ENCODE measurements at regions not wholly inside any gene's neighbourhood (a gene's known extent, or its start where the extent isn't known, plus 50 kb on each side); places are given as distances from the start of the nearest gene placed in this dataset.
"Not testable (repeated sequence)": the region's sequence is repeated elsewhere in the genome, so short reads cannot be mapped to it uniquely, and the experiment has no call there.

- no peaks in the 10 kb centered on the region for H3K4me1 Mint-ChIP-seq
- no peaks in the 10 kb centered on the region for H3K36me3 ChIP-seq (ENCODE audit: control insufficient read depth, insufficient read depth, low read length)
- H3K27me3 Mint-ChIP-seq = no peaks in the 10 kb centered on the region
- ATAC-seq (ENCODE audit: low read depth in 2 of 2) (no peak), DNase-seq (no peak)
- H3K27ac ChIP-seq (ENCODE audit: insufficient read depth, low read length, poor library complexity, severe bottlenecking) = no peak overlapping the region
- no peaks in the 10 kb centered on the region for H3K4me1 ChIP-seq (ENCODE audit: control insufficient read depth, insufficient read depth, low read length, poor library complexity, severe bottlenecking)
- H3K4me3 ChIP-seq (ENCODE audit: low read depth, low read length) = no peak overlapping the region
- no peaks in the 10 kb centered on the region for H3K36me3 Mint-ChIP-seq
- H3K27ac Mint-ChIP-seq = no peak overlapping the region
- H3K9me3 ChIP-seq (ENCODE audit: control insufficient read depth in 2 of 2, low read length in 2 of 2) = no peaks in the 10 kb centered on the region
- H3K27me3 ChIP-seq (ENCODE audit: control insufficient read depth, insufficient read depth, low read length) = no peaks in the 10 kb centered on the region
- H3K9me3 Mint-ChIP-seq = peaks cover 0 to 5% (median 0%) of the 10 kb centered on the region in 7 donors
- no peak overlapping the region for H3K4me3 Mint-ChIP-seq
These were observed 345.7 kb upstream of the PCSK5 start for GRCh38 chr9:75544815-75545214.

- no peaks in the 10 kb centered on the region for H3K4me1 Mint-ChIP-seq
- H3K36me3 Mint-ChIP-seq = no peaks in the 10 kb centered on the region
- H3K9me3 ChIP-seq (ENCODE audit: control insufficient read depth in 2 of 2, low read length in 2 of 2) = no peaks in the 10 kb centered on the region
- H3K9me3 Mint-ChIP-seq = peaks cover 0 to 5% (median 0%) of the 10 kb centered on the region in 7 donors
- no peaks in the 10 kb centered on the region for H3K27me3 ChIP-seq (ENCODE audit: control insufficient read depth, insufficient read depth, low read length)
- H3K4me1 ChIP-seq (ENCODE audit: control insufficient read depth, insufficient read depth, low read length, poor library complexity, severe bottlenecking) = no peaks in the 10 kb centered on the region
- ATAC-seq (ENCODE audit: low read depth in 2 of 2) (no peak), DNase-seq (no peak)
- H3K27ac Mint-ChIP-seq = no peak overlapping the region
- H3K4me3 ChIP-seq (ENCODE audit: low read depth, low read length) = no peak overlapping the region
- H3K27ac ChIP-seq (ENCODE audit: insufficient read depth, low read length, poor library complexity, severe bottlenecking) = no peak overlapping the region
- no peak overlapping the region for H3K4me3 Mint-ChIP-seq
- no peaks in the 10 kb centered on the region for H3K36me3 ChIP-seq (ENCODE audit: control insufficient read depth, insufficient read depth, low read length)
- H3K27me3 Mint-ChIP-seq = no peaks in the 10 kb centered on the region
These were observed 345.2 kb upstream of the PCSK5 start for GRCh38 chr9:75545287-75545686.

GRCh38 chr9:75548871-75549270 lies 341.6 kb upstream of the PCSK5 start:
- H3K27me3 Mint-ChIP-seq = no peaks in the 10 kb centered on the region
- no peak for ATAC-seq (ENCODE audit: low read depth in 2 of 2)

DNA sequence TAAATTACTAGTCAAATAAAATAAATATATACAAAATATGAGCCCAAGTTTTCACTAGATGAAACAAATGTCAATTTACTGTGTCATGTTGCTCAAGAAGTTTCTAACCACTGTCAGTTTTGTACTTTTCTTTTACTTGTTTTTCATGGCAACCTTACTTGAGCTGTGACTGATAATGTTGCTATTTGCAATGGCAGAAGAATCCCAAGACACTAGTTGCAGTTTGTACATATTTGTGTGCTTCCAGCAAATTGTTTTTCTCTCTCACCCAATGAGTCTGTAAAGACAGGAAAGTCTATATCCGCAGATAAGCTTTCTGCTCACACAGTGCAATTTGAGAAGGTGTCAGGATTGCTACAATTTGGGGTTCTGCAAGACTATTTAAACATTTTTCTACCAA lies 338.6 kb upstream of the PCSK5 start:
- Histone ChIP-seq H3K27me3 (ENCODE audit: control insufficient read depth, insufficient read depth, low read length) (no peaks in the 10 kb centered on the region), H3K36me3 (ENCODE audit: control insufficient read depth, insufficient read depth, low read length) (no peaks in the 10 kb centered on the region), H3K4me1 (ENCODE audit: control insufficient read depth, insufficient read depth, low read length, poor library complexity, severe bottlenecking) (no peaks in the 10 kb centered on the region), H3K9me3 (ENCODE audit: control insufficient read depth in 2 of 2, low read length in 2 of 2) (no peaks in the 10 kb centered on the region), H3K4me3 (ENCODE audit: low read depth, low read length) (no peak overlapping the region), H3K27ac (ENCODE audit: insufficient read depth, low read length, poor library complexity, severe bottlenecking) (no peak overlapping the region)
- Mint-ChIP-seq H3K4me3 (no peak overlapping the region), H3K9me3 (peaks cover 0 to 4% (median 1%) of the 10 kb centered on the region in 7 donors), H3K27ac (no peak overlapping the region), H3K36me3 (no peaks in the 10 kb centered on the region), H3K27me3 (no peaks in the 10 kb centered on the region), H3K4me1 (no peaks in the 10 kb centered on the region)
- no peak for ATAC-seq (ENCODE audit: low read depth in 2 of 2)
- DNase-seq = no peak

More at GRCh38 chr9:75548871-75549270, 341.6 kb upstream of the PCSK5 start:
- no peak overlapping the region for H3K27ac Mint-ChIP-seq
- H3K4me1 Mint-ChIP-seq = no peaks in the 10 kb centered on the region
- Histone ChIP-seq H3K4me3 (ENCODE audit: low read depth, low read length) (no peak overlapping the region), H3K27ac (ENCODE audit: insufficient read depth, low read length, poor library complexity, severe bottlenecking) (no peak overlapping the region), H3K4me1 (ENCODE audit: control insufficient read depth, insufficient read depth, low read length, poor library complexity, severe bottlenecking) (no peaks in the 10 kb centered on the region), H3K9me3 (ENCODE audit: control insufficient read depth in 2 of 2, low read length in 2 of 2) (no peaks in the 10 kb centered on the region), H3K27me3 (ENCODE audit: control insufficient read depth, insufficient read depth, low read length) (no peaks in the 10 kb centered on the region), H3K36me3 (ENCODE audit: control insufficient read depth, insufficient read depth, low read length) (no peaks in the 10 kb centered on the region)
- peaks cover 0 to 4% (median 0%) of the 10 kb centered on the region in 7 donors for H3K9me3 Mint-ChIP-seq
- no peak overlapping the region for H3K4me3 Mint-ChIP-seq
- no peak for DNase-seq
- H3K36me3 Mint-ChIP-seq = no peaks in the 10 kb centered on the region

- ATAC-seq (ENCODE audit: low read depth in 2 of 2) (no peak), DNase-seq (no peak)
- H3K27ac Mint-ChIP-seq = no peak overlapping the region
- no peaks in the 10 kb centered on the region for H3K36me3 Mint-ChIP-seq
- Histone ChIP-seq H3K9me3 (ENCODE audit: control insufficient read depth in 2 of 2, low read length in 2 of 2) (no peaks in the 10 kb centered on the region), H3K4me1 (ENCODE audit: control insufficient read depth, insufficient read depth, low read length, poor library complexity, severe bottlenecking) (no peaks in the 10 kb centered on the region), H3K4me3 (ENCODE audit: low read depth, low read length) (no peak overlapping the region), H3K27me3 (ENCODE audit: control insufficient read depth, insufficient read depth, low read length) (no peaks in the 10 kb centered on the region), H3K36me3 (ENCODE audit: control insufficient read depth, insufficient read depth, low read length) (no peaks in the 10 kb centered on the region), H3K27ac (ENCODE audit: insufficient read depth, low read length, poor library complexity, severe bottlenecking) (no peak overlapping the region)
- no peak overlapping the region for H3K4me3 Mint-ChIP-seq
- peaks cover 0 to 7% (median 2%) of the 10 kb centered on the region in 7 donors for H3K9me3 Mint-ChIP-seq
- no peaks in the 10 kb centered on the region for H3K4me1 Mint-ChIP-seq
- no peaks in the 10 kb centered on the region for H3K27me3 Mint-ChIP-seq
These were observed 337.5 kb upstream of the PCSK5 start for GRCh38 chr9:75552941-75553340.

GRCh38 chr9:75566813-75567212 lies 323.7 kb upstream of the PCSK5 start:
- not testable (repeated sequence) for H3K27me3 Mint-ChIP-seq; H3K27ac Mint-ChIP-seq; H3K9me3 Mint-ChIP-seq; H3K36me3 Mint-ChIP-seq; H3K4me3 Mint-ChIP-seq; DNase-seq; H3K27ac ChIP-seq (ENCODE audit: insufficient read depth, low read length, poor library complexity, severe bottlenecking); H3K36me3 ChIP-seq (ENCODE audit: control insufficient read depth, insufficient read depth, low read length); H3K4me3 ChIP-seq (ENCODE audit: low read depth, low read length); H3K27me3 ChIP-seq (ENCODE audit: control insufficient read depth, insufficient read depth, low read length); ATAC-seq (ENCODE audit: low read depth in 2 of 2); H3K4me1 ChIP-seq (ENCODE audit: control insufficient read depth, insufficient read depth, low read length, poor library complexity, severe bottlenecking); H3K4me1 Mint-ChIP-seq; H3K9me3 ChIP-seq (ENCODE audit: control insufficient read depth in 2 of 2, low read length in 2 of 2)

DNA sequence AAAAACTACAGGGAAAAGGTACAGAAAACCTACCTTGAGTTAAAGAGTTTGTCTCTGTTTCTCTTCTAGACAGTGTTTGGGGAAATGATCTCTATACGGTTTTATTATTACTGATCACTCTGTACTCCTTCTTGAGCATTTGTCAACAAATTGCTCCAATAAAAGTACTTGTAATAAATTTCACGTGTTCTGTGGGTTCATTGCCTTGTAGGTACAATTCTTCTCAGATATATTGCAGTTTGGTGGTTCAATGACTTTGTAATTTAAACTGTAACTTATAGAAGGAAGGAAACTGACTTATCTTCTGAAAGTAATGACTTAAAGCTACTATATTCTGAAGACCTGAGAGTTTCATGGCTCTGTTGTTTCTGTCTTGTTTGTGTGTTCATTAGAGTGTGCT lies 319.9 kb upstream of the PCSK5 start:
- Histone ChIP-seq H3K27me3 (ENCODE audit: control insufficient read depth, insufficient read depth, low read length) (no peaks in the 10 kb centered on the region), H3K9me3 (ENCODE audit: control insufficient read depth in 2 of 2, low read length in 2 of 2) (no peaks in the 10 kb centered on the region), H3K36me3 (ENCODE audit: control insufficient read depth, insufficient read depth, low read length) (no peaks in the 10 kb centered on the region), H3K27ac (ENCODE audit: insufficient read depth, low read length, poor library complexity, severe bottlenecking) (no peak overlapping the region), H3K4me1 (ENCODE audit: control insufficient read depth, insufficient read depth, low read length, poor library complexity, severe bottlenecking) (no peaks in the 10 kb centered on the region), H3K4me3 (ENCODE audit: low read depth, low read length) (no peak overlapping the region)
- peaks cover 0 to 7% (median 4%) of the 10 kb centered on the region in 7 donors for H3K9me3 Mint-ChIP-seq
- no peaks in the 10 kb centered on the region for H3K27me3 Mint-ChIP-seq
- no peak overlapping the region for H3K27ac Mint-ChIP-seq
- H3K4me3 Mint-ChIP-seq = no peak overlapping the region
- ATAC-seq (ENCODE audit: low read depth in 2 of 2) (no peak), DNase-seq (no peak)
- no peaks in the 10 kb centered on the region for H3K4me1 Mint-ChIP-seq
- H3K36me3 Mint-ChIP-seq = no peaks in the 10 kb centered on the region

DNA sequence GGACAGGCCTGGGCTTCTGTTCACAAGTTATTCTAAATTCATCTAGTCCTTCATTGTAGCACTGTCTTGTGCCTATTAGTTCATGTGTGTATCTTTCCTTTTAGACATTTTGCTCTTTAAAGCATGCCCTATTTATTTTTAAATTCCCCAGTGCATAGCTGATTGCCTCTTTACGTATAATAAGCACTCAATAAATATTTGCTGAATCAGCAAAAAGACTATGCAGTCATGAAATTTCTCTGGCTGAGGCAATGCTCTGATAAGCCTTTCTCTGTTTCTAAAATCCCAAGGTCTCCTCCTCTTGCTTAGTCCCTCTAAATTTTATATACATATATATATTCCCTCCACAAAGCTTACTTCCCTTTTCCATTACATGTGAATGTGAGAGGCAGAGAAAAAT lies 315.9 kb upstream of the PCSK5 start:
- Histone ChIP-seq H3K36me3 (ENCODE audit: control insufficient read depth, insufficient read depth, low read length) (no peaks in the 10 kb centered on the region), H3K27me3 (ENCODE audit: control insufficient read depth, insufficient read depth, low read length) (no peaks in the 10 kb centered on the region), H3K27ac (ENCODE audit: insufficient read depth, low read length, poor library complexity, severe bottlenecking) (no peak overlapping the region), H3K9me3 (ENCODE audit: control insufficient read depth in 2 of 2, low read length in 2 of 2) (no peaks in the 10 kb centered on the region), H3K4me3 (ENCODE audit: low read depth, low read length) (no peak overlapping the region), H3K4me1 (ENCODE audit: control insufficient read depth, insufficient read depth, low read length, poor library complexity, severe bottlenecking) (no peaks in the 10 kb centered on the region)
- Mint-ChIP-seq H3K27me3 (no peaks in the 10 kb centered on the region), H3K9me3 (peaks cover 0 to 6% (median 2%) of the 10 kb centered on the region in 7 donors), H3K4me1 (no peaks in the 10 kb centered on the region), H3K36me3 (no peaks in the 10 kb centered on the region), H3K4me3 (no peak overlapping the region), H3K27ac (no peak overlapping the region)
- DNase-seq (no peak), ATAC-seq (ENCODE audit: low read depth in 2 of 2) (no peak)

All from CD4-positive, CD25-positive, alpha-beta regulatory T cell (primary cell).